Activated naive CD4-positive, alpha-beta T cell treated with anti-CD3 and anti-CD28 coated beads, Interleukin-2, amount 50 U/mL, for 72 hours (primary cell): ENCODE measurements at regions not wholly inside any gene's neighbourhood (a gene's known extent, or its start where the extent isn't known, plus 50 kb on each side); places are given as distances from the start of the nearest gene placed in this dataset.

ENCODE experiments used
- ATAC-seq, 2 donors: fragments of 150-1000 bp; cut with Tn5 transposase; 2 replicates each; pipeline ENCODE4 v1.10.0; 2021; ENCODE audit warnings: mild to moderate bottlenecking in 2 of 2, moderate library complexity in 2 of 2
- DNase-seq, 2 donors: peaks; one replicate each; pipeline ENCODE4 v3.0.0; 2021 to 2022; ENCODE audit warnings: low spot score in 2 of 2
- H3K27ac Mint-ChIP-seq, 2 donors: one replicate each; pipeline ENCODE4 v1.8.0; 2022; ENCODE audit warnings: mild to moderate bottlenecking in 2 of 2, mixed read lengths in 2 of 2
- H3K36me3 Mint-ChIP-seq, 2 donors: one replicate each; pipeline ENCODE4 v1.8.0; 2022; ENCODE audit warnings: mixed read lengths in 2 of 2
- H3K9me3 Mint-ChIP-seq, 2 donors: one replicate each; pipeline ENCODE4 v1.8.0; 2022; ENCODE audit warnings: mixed read lengths in 2 of 2

DNA sequence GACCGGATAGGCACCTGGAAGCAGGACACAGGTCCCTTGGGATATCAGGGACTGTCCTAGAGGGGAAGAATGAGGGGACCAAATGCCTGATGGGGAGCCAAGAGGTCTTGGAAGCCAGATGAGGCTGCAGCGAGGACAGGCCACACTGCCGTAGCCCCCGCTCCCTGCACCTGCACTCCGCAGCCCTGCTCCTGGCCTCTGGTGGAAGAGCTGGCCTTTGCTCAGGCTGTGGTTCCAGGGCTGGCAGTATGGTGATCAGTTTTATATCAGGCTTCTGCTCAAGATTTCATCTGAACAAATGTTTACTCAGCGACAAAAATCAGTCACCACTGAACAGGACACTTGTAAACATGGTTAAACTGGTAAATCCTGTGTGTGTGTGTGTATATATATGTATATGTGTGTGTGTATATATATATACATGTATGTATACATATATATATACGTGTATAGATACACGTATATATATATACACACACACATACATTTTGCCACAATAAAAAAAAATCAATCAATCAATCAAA, 52.5 kb upstream of the TAF1B start:
- no peak overlapping the region for H3K27ac Mint-ChIP-seq
- DNase-seq (no peak), ATAC-seq (no peak)
- H3K36me3 Mint-ChIP-seq: peaks cover 0 to 13% of the 10 kb centered on the region in 2 donors
- peaks cover 0 to 9% of the 10 kb centered on the region in 2 donors for H3K9me3 Mint-ChIP-seq

DNA sequence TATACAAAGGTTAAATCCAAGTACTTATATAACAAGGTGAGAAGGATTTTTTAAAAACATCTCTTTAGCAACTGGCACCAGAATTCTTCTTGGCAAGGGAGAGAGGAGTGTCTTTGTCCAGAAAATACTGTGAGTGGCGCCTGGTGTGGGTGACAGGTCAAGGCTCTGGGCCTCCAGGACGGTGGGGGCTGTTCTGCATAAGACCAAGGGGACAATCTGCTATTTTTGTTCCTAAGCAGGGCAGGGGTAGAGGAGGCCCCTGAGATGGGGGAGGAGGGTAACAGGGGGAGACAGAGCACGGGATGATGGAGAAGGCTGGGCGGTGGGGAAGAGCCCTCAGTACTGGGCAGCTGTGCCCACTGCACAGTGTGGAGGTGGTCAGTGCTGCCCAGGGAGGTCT, 51.6 kb upstream of the TAF1B start:
- DNase-seq: no peak
- no peak for ATAC-seq
- peaks cover 0 to 13% of the 10 kb centered on the region in 2 donors for H3K36me3 Mint-ChIP-seq
- no peak overlapping the region for H3K27ac Mint-ChIP-seq
- peaks cover 0 to 9% of the 10 kb centered on the region in 2 donors for H3K9me3 Mint-ChIP-seq

DNA sequence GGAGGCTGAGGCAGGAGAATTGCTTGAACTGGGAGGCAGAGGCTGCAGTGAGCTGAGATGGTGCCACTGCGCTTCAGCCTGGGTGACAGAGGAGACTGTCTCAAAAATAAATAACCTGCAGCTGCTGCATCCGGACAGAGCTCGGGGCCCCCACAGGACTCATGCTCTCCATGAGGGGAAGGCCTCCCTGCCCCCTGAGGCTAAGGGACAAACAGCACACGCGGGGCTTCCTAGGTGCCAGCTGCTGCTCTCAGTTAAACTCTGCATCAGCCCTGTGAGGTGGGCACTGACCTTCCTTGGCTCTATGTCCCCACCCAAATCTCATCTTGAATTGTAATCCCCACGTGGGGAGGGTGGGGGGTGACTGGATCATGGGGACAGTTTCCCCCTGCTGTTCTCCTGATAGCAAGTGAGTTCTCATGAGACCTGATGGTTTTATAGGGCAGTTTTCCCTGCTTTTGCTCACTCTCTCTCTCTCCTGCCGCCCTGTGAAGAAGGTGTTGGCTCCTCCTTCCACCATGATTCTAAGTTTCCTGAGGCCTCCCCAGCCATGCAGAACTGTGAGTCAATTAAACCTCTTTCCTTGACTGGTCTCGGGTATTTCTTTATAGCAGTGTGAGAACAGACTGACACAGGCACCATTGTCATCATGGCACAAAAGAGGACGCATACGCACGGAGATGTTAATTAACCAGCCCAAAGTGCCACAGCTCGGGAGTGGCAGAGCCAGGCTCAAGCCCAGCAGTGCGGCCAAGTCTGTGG, 49.9 kb upstream of the TAF1B start:
- Mint-ChIP-seq H3K9me3 (peaks cover 0 to 6% of the 10 kb centered on the region in 2 donors), H3K36me3 (peaks cover 0 to 6% of the 10 kb centered on the region in 2 donors), H3K27ac (no peak overlapping the region)
- DNase-seq (no peak), ATAC-seq (peak in 1 of 2 donors; percentile 29)
